Activated CD4-positive, CD25-positive, alpha-beta regulatory T cell treated with anti-CD3 and anti-CD28 coated beads, Interleukin-2, amount 50 U/mL, for 24 hours (primary cell): ENCODE measurements at regions not wholly inside any gene's neighbourhood (a gene's known extent, or its start where the extent isn't known, plus 50 kb on each side); places are given as distances from the start of the nearest gene placed in this dataset.

Experiments
- ATAC-seq, 2 donors: fragments of 150-1000 bp; cut with Tn5 transposase; one replicate each; pipeline ENCODE4 v1.10.0; 2021; ENCODE audit warnings: mild to moderate bottlenecking in 1 of 2, moderate library complexity in 1 of 2

GRCh38 chr14:66129224-66129623 is 356.9 kb upstream of the CCDC196 start:
- no peak for ATAC-seq

DNA sequence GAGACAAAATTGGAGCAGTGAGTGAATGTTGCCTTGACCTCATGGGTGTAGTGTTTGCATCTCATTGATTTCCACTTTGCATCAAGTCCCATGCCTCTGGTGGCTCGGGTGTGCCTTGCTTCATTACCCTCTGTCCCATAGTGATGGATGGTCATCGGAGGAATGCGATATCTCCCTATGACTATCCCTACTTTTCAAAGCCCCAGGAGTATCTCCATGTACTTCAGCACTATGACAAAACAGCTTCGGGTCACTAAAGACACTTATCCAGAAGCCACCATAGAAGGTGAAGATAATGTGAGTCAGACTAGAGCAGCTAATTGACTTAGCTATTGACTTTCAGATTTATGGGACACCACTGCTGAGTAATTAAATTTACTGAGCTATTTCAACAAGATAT is 355.1 kb upstream of the CCDC196 start:
- ATAC-seq, result no peak

- no peak for ATAC-seq
Measured at GRCh38 chr14:66133666-66134065, 352.5 kb upstream of the CCDC196 start.

DNA sequence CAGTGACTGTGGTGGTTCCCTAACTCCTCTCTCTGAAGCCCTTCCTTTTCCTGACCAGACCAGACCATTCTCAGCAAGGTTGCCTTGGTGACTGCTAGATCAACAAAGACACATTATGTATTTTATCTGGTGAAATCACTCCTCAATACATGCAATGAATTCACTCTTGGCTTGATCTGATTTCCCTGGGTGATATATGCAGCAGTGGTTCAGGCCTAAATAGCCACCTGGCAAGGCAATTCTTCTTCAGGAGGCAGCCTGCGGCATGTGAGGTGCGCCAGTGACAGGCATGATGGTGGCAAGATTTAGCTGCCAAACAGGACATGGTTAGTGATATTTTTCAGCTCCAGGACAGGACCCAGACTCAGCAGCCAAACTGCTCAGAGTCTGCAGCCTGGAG is 350.3 kb upstream of the CCDC196 start:
- no peak for ATAC-seq

- no peak for ATAC-seq
Measured at GRCh38 chr14:66137081-66137480, 349.1 kb upstream of the CCDC196 start.

- ATAC-seq, result no peak
Measured at GRCh38 chr14:66139432-66139831, 346.7 kb upstream of the CCDC196 start.

DNA sequence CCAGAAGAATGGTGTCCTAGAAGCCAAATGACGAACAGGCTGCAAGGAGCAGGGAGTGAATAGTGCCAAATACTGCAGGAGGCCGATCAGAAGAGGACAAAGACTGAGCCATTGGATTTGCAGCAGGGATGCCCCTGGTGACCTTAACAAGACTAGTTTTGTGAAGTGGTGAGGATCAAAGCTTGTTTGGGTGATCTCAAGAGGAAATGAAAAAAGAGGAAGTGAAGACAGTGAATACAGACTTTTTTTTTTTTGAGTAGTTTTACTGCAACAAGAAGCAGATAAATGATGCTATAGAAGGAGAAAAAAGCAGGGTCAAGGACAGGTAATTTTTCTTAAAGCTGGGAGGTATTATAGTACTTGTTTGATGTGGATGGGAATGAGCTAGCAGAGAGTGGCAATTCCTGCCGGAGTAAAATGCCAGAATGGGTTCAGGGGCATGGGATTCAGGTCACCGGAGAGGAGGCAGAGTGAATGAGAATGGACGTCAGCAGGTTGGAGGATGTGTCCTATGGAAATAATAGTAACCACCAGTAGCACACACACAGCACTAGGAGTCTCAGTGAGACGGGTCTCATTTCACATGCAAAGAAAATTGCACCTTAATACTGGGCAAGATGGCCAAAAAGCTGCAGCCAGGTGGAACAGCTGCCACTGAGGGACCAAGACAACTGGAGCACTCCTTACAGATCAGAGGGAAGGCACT is 345.8 kb upstream of the CCDC196 start:
- no peak for ATAC-seq

DNA sequence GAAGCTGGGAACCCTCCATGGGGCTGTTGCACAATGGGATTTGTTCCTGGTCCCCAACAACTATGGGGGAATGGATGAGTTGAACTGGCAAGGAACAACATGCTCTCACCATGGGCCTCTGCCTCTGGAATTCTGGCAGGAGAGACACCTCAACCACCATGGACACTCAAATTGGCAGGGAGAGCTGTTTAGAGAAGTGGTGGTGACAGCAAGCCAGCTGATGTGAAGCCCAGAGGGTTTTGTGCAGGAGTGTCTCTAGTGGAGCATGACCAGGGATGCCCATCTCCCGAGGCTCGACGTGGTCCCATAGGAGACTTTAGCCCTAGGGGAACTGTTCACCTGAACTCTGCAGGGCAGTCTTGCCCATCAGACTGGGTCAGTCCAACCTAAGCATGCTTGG is 345.2 kb upstream of the CCDC196 start:
- no peak for ATAC-seq

GRCh38 chr14:66141733-66142132 is 344.4 kb upstream of the CCDC196 start:
- ATAC-seq, result no peak

- no peak for ATAC-seq
Measured at GRCh38 chr14:66143387-66144112, 342.6 kb upstream of the CCDC196 start.

DNA sequence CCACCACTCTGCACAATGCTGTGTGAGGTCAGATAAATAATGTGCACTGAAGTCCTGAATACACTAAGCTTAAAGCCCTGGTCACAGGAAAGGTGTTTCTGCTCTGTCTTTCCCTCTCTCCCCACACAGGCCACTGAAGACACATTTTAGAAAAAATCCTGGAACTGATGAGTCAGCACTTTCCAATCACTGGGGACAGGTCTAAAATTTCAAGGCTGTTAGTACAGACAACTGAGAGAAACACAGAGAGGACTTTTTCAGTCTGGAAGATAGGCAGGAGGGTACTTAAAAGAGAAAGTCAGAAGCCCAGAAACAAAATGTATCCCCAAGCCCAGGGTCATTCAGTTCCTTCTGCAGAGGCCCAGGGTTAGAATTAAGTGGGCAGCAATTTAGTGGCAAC is 333.9 kb upstream of the CCDC196 start:
- ATAC-seq, result no peak

DNA sequence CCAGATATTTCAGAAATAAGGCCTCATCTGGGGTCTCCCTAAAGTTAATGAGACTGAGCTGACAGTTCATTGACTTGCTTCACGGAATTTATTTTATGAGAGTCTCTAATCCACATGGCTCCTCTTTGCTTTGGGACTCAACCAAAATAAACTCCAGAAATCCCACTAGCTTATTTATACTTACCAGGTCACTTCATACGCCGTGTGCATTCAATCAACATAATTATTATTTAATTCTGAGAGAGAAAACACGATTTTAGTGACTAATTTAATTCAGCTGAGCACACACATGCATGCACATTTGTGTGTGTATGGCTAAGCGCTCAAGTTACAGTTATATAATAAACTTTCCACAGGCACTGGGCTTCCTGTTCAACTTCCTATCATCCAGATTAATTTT is 333.4 kb upstream of the CCDC196 start:
- no peak for ATAC-seq

DNA sequence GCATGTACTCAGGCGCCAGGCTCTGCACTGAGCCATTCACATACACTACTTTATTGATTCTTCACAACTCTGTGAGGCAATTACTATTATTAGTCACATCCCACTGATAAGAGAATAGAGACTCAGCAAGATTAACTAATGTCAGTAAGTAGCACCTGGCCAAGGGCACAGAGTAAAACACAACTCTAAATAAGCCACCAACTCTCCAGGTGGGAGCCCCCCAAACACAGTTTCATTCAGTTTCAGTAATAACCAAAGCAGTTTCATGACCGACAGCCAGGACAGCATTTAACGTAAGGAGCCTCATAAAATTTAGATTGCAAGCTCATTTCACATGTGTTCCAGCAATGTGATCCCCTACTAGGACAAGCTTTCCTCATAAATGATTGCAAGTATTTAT is 323.1 kb upstream of the CCDC196 start:
- no peak for ATAC-seq

GRCh38 chr14:66165337-66165736 is 320.8 kb upstream of the CCDC196 start:
- ATAC-seq, result no peak

DNA sequence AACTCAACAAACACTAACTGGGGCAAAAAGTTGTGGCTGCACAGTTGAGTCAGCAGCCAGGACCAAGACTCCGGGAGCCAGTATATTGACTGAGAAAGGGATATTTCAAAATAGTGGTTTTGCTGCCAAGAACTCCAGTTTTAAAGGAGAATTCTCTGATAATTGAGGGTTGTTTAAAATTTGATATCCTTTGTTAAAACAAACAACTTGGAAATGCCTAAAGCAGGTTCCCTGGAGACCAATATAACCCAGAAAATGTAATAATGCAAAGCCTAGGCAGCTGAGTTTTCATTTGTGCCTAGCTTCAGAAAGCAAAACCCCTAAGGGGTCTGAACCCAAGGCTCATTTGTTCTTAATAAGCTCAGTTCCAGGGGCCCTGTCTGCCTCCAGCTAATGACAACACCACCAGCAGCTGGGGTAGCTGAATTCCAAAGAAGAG is 311.7 kb upstream of the CCDC196 start:
- ATAC-seq, result no peak

DNA sequence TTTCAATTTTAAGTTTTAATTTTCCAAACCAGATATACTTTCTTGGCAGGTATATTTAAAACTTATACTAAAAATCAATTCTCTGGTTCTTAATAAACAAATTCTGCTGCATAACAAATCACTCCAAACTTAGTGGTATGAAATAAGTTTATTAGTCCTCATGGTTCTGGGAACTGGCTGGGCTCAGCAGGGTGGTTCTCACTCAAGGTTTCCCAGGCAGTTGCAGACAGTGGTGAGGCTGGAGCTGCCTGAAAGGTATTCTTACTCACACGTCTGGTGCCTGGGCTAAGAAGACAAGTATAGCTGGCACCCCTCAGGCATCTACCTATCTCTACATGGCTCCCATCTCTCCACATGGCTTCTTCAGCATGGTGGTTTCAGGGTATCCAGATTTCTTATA is 308.2 kb upstream of the CCDC196 start:
- ATAC-seq, result no peak

GRCh38 chr14:66196670-66197069 is 289.5 kb upstream of the CCDC196 start:
- ATAC-seq, result no peak

- no peak for ATAC-seq
Measured at GRCh38 chr14:66197276-66197675, 288.9 kb upstream of the CCDC196 start.

DNA sequence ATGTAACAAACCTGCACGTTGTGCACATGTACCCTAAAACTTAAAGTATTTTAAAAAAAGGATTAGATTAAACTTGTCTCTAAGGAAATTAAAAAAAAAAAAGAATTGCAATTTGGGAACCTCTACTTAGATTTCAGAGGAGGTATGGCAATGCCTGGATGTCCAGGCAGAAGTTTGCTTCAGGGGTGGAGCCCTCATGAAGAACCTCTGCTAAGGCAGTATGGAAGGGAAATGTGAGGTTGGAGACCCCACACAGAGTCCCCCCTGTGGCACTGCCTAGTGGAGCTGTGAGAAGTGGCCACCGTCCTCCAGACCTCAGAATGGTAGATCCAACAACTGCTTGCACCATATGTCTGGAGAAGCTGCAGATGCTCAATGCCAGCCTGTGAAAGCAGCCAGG is 279.6 kb upstream of the CCDC196 start:
- ATAC-seq, result no peak

DNA sequence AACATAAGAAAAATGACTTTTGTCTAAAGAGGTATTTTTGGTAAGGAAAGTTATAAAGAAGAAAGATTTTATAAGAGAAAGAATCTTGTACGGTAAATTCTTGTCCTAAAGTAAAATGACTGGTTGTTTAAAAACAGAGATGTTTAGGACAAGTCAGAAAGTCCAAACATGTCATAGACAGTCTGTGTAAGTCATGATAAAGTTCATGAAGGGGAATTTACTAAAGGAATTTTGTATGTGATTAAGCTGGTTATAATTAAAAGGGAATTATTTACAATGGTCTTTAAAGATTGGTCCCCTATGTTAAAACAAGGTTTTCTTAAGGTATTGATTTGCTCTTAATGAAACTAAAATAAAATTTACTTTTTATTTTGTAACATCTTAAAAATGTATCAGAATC is 269.4 kb upstream of the CCDC196 start:
- no peak for ATAC-seq

- no peak for ATAC-seq
Measured at GRCh38 chr14:66219886-66220285, 266.3 kb upstream of the CCDC196 start.

DNA sequence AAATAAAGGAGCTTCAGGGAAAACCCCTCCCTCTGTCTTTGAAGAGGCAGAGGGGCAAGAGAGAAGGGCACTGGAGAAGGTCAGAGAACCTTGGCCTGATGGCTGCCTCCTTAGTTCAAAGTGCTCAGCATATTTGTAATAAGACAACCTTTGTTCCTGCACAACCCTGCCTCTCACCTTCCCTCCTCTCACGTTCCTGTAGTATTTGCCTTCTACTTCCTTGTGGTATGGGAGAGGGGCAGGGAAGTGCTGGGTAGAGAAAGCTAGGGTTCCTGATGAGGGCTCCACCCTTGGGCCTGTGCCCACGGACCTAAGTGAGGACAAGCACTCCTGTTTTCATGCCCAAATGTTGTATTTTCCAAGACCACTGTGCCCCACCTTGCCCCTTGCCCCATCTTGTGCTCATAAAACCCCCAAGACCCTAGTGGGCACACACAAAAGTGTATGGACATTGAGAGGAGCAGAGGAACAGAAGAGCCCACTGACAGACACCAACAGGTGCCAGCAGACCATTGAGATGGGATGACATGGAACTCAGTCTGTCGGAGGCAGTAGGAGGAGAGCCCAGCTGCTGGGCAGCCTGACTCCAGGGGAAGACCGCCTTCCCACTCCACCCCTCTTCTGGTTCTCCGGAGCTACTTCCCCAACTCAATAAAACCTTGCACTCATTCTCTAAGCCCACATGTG is 261.5 kb upstream of the CCDC196 start:
- ATAC-seq, result no peak

DNA sequence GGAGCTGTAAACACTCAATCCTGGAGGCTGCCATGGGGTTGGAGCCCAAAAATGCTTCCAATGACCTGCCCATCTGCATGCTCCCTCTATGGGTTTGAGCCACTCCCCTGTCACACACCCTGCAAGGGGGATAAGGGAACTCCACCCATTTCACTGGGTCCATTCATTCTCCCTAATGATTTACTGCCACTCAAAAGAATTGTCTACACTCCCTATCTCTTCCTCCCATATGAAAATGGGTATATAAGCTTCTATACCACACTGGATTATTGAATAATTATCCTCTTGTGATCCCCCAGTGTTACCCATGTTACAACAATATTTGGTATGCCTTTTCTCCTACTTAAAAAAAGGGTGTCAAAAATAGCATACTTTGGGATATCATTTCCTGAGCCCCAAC is 260.8 kb upstream of the CCDC196 start:
- no peak for ATAC-seq
